Activated T-helper 2 cell treated with anti-CD3 and anti-CD28 coated beads, Interferon-gamma antibody, Interleukin-2, Interleukin-4, amounts not matched to agents 10 μg/mL and 5 μg/mL and 100 μg/mL, durations not matched to agents 14 hours and 24 hours and 36 hours (primary cell): ENCODE measurements at regions not wholly inside any gene's neighbourhood (a gene's known extent, or its start where the extent isn't known, plus 50 kb on each side); places are given as distances from the start of the nearest gene placed in this dataset.
"Not testable (repeated sequence)": the region's sequence is repeated elsewhere in the genome, so short reads cannot be mapped to it uniquely, and the experiment has no call there.

ENCODE experiments used
- DNase-seq: peaks from one replicate; pipeline ENCODE4 v3.0.0; 2021; ENCODE audit warnings: low spot score
- H3K27ac Mint-ChIP-seq: one replicate; pipeline ENCODE4 v1.8.0; 2021; ENCODE audit warnings: mixed read lengths
- H3K27me3 Mint-ChIP-seq: one replicate; pipeline ENCODE4 v1.8.0; 2021; ENCODE audit warnings: low read depth, mixed read lengths
- H3K36me3 Mint-ChIP-seq: one replicate; pipeline ENCODE4 v1.8.0; 2021; ENCODE audit warnings: low read depth, mixed read lengths
- H3K4me1 Mint-ChIP-seq: one replicate; pipeline ENCODE4 v1.8.0; 2021; ENCODE audit warnings: low read depth, mixed read lengths
- H3K4me3 Mint-ChIP-seq: one replicate; pipeline ENCODE4 v1.8.0; 2021; ENCODE audit warnings: low read depth, mild to moderate bottlenecking, moderate library complexity, mixed read lengths
- H3K9me3 Mint-ChIP-seq: one replicate; pipeline ENCODE4 v1.8.0; 2021; ENCODE audit warnings: mixed read lengths
- intact Hi-C: fragments of 100-400 bp; cut with micrococcal nuclease; formaldehyde crosslinking; loops from one replicate; pipeline ENCODE4 v1.15.1; 2023

GRCh38 chr12:28760040-28760903 lies 388.8 kb upstream of the FAR2 start:
- H3K27ac Mint-ChIP-seq, H3K4me1 Mint-ChIP-seq, H3K27me3 Mint-ChIP-seq, H3K9me3 Mint-ChIP-seq, DNase-seq, H3K36me3 Mint-ChIP-seq, H3K4me3 Mint-ChIP-seq, intact Hi-C loops: not testable (repeated sequence)

- H3K36me3 Mint-ChIP-seq, H3K27ac Mint-ChIP-seq, H3K9me3 Mint-ChIP-seq, H3K4me1 Mint-ChIP-seq, H3K4me3 Mint-ChIP-seq, DNase-seq, H3K27me3 Mint-ChIP-seq, intact Hi-C loops: not testable (repeated sequence)
These were observed 387.2 kb upstream of the FAR2 start for GRCh38 chr12:28761897-28762296.

GRCh38 chr12:28766398-28766797 lies 382.7 kb upstream of the FAR2 start:
- Mint-ChIP-seq H3K27me3 (no peaks in the 10 kb centered on the region), H3K4me3 (no peak overlapping the region), H3K4me1 (no peaks in the 10 kb centered on the region), H3K27ac (no peak overlapping the region), H3K36me3 (no peaks in the 10 kb centered on the region), H3K9me3 (no peaks in the 10 kb centered on the region)
- no peak for DNase-seq
- intact Hi-C loops, result no loop called here

GRCh38 chr12:28767836-28768348 lies 381.2 kb upstream of the FAR2 start:
- DNase-seq, result no peak
- Mint-ChIP-seq H3K4me3 (no peak overlapping the region), H3K27ac (no peak overlapping the region), H3K27me3 (no peaks in the 10 kb centered on the region), H3K4me1 (no peaks in the 10 kb centered on the region), H3K36me3 (no peaks in the 10 kb centered on the region), H3K9me3 (no peaks in the 10 kb centered on the region)
- intact Hi-C loops, result no loop called here

- H3K4me3 Mint-ChIP-seq, result no peak overlapping the region
- H3K36me3 Mint-ChIP-seq, result no peaks in the 10 kb centered on the region
- intact Hi-C loops, result no loop called here
- H3K27ac Mint-ChIP-seq, result no peak overlapping the region
- no peaks in the 10 kb centered on the region for H3K9me3 Mint-ChIP-seq
- DNase-seq, result no peak
- no peaks in the 10 kb centered on the region for H3K4me1 Mint-ChIP-seq
- H3K27me3 Mint-ChIP-seq, result no peaks in the 10 kb centered on the region
These were observed 378.8 kb upstream of the FAR2 start for GRCh38 chr12:28770322-28770721.

- Mint-ChIP-seq H3K9me3 (no peaks in the 10 kb centered on the region), H3K36me3 (no peaks in the 10 kb centered on the region), H3K4me3 (no peak overlapping the region), H3K4me1 (no peaks in the 10 kb centered on the region), H3K27ac (no peak overlapping the region), H3K27me3 (no peaks in the 10 kb centered on the region)
- no peak for DNase-seq
- intact Hi-C loops, result no loop called here
These were observed 377.1 kb upstream of the FAR2 start for GRCh38 chr12:28771968-28772367.

- no peak for DNase-seq
- intact Hi-C loops, result no loop called here
- H3K27me3 Mint-ChIP-seq, result no peaks in the 10 kb centered on the region
- H3K36me3 Mint-ChIP-seq, result no peaks in the 10 kb centered on the region
- no peaks in the 10 kb centered on the region for H3K9me3 Mint-ChIP-seq
- H3K4me1 Mint-ChIP-seq, result no peaks in the 10 kb centered on the region
- no peak overlapping the region for H3K4me3 Mint-ChIP-seq
- H3K27ac Mint-ChIP-seq, result no peak overlapping the region
These were observed 373.5 kb upstream of the FAR2 start for GRCh38 chr12:28775556-28775955.

GRCh38 chr12:28776220-28776619 lies 372.9 kb upstream of the FAR2 start:
- H3K27me3 Mint-ChIP-seq, result no peaks in the 10 kb centered on the region
- H3K36me3 Mint-ChIP-seq, result no peaks in the 10 kb centered on the region

GRCh38 chr12:28776913-28777422 lies 372.1 kb upstream of the FAR2 start:
- DNase-seq, result no peak
- intact Hi-C loops, result no loop called here
- Mint-ChIP-seq H3K4me3 (no peak overlapping the region), H3K4me1 (no peaks in the 10 kb centered on the region), H3K36me3 (no peaks in the 10 kb centered on the region), H3K27me3 (no peaks in the 10 kb centered on the region), H3K9me3 (no peaks in the 10 kb centered on the region), H3K27ac (no peak overlapping the region)

More at GRCh38 chr12:28776220-28776619, 372.9 kb upstream of the FAR2 start:
- no peaks in the 10 kb centered on the region for H3K4me1 Mint-ChIP-seq
- no peak overlapping the region for H3K4me3 Mint-ChIP-seq
- H3K27ac Mint-ChIP-seq, result no peak overlapping the region
- H3K9me3 Mint-ChIP-seq, result no peaks in the 10 kb centered on the region
- intact Hi-C loops, result no loop called here
- no peak for DNase-seq

GRCh38 chr12:28777603-28778365 lies 371.3 kb upstream of the FAR2 start:
- intact Hi-C loops, result no loop called here
- no peak for DNase-seq
- no peaks in the 10 kb centered on the region for H3K27me3 Mint-ChIP-seq
- no peak overlapping the region for H3K27ac Mint-ChIP-seq
- no peak overlapping the region for H3K4me3 Mint-ChIP-seq
- H3K9me3 Mint-ChIP-seq, result no peaks in the 10 kb centered on the region
- H3K36me3 Mint-ChIP-seq, result no peaks in the 10 kb centered on the region
- H3K4me1 Mint-ChIP-seq, result no peaks in the 10 kb centered on the region

- H3K27me3 Mint-ChIP-seq, result no peaks in the 10 kb centered on the region
These were observed 369.0 kb upstream of the FAR2 start for GRCh38 chr12:28780096-28780495.

GRCh38 chr12:28780960-28781359 lies 368.1 kb upstream of the FAR2 start:
- no peak overlapping the region for H3K4me3 Mint-ChIP-seq
- no peaks in the 10 kb centered on the region for H3K36me3 Mint-ChIP-seq
- H3K27me3 Mint-ChIP-seq, result no peaks in the 10 kb centered on the region
- H3K27ac Mint-ChIP-seq, result no peak overlapping the region
- DNase-seq, result no peak
- no peaks in the 10 kb centered on the region for H3K4me1 Mint-ChIP-seq
- intact Hi-C loops, result no loop called here
- H3K9me3 Mint-ChIP-seq, result no peaks in the 10 kb centered on the region

More at GRCh38 chr12:28780096-28780495, 369.0 kb upstream of the FAR2 start:
- Mint-ChIP-seq H3K27ac (no peak overlapping the region), H3K9me3 (no peaks in the 10 kb centered on the region), H3K4me3 (no peak overlapping the region), H3K4me1 (no peaks in the 10 kb centered on the region), H3K36me3 (no peaks in the 10 kb centered on the region)
- DNase-seq, result no peak
- intact Hi-C loops, result no loop called here
